T-helper 1 cell treated with Interleukin-12 subunit alpha and Interleukin-12 subunit beta and Interleukin-4 antibody, amounts not matched to agents 30 μg/mL and 1 μg/mL, for 36 hours (primary cell): ENCODE measurements at regions not wholly inside any gene's neighbourhood (a gene's known extent, or its start where the extent isn't known, plus 50 kb on each side); places are given as distances from the start of the nearest gene placed in this dataset.

ENCODE experiments used
- H3K27ac Mint-ChIP-seq: one replicate; pipeline ENCODE4 v1.8.0; 2021; ENCODE audit warnings: mild to moderate bottlenecking, mixed read lengths
- H3K27me3 Mint-ChIP-seq: one replicate; pipeline ENCODE4 v1.8.0; 2021; ENCODE audit warnings: low read depth, mixed read lengths
- H3K36me3 Mint-ChIP-seq: one replicate; pipeline ENCODE4 v1.8.0; 2021; ENCODE audit warnings: low read depth, mixed read lengths
- H3K4me1 Mint-ChIP-seq: one replicate; pipeline ENCODE4 v1.8.0; 2021; ENCODE audit warnings: low read depth, mixed read lengths
- H3K4me3 Mint-ChIP-seq: one replicate; pipeline ENCODE4 v1.8.0; 2021; ENCODE audit warnings: mild to moderate bottlenecking, moderate library complexity, mixed read lengths
- H3K9me3 Mint-ChIP-seq: one replicate; pipeline ENCODE4 v1.8.0; 2021; ENCODE audit warnings: mixed read lengths

GRCh38 chr7:13067036-13067435 is 379.6 kb downstream of the ARL4A start:
- Mint-ChIP-seq H3K4me3 (no peak overlapping the region), H3K4me1 (no peaks in the 10 kb centered on the region), H3K27me3 (peaks cover 7% of the 10 kb centered on the region), H3K27ac (no peak overlapping the region), H3K36me3 (no peaks in the 10 kb centered on the region), H3K9me3 (no peaks in the 10 kb centered on the region)

- Mint-ChIP-seq H3K36me3 (no peaks in the 10 kb centered on the region), H3K4me3 (no peak overlapping the region), H3K27ac (no peak overlapping the region), H3K4me1 (no peaks in the 10 kb centered on the region), H3K9me3 (no peaks in the 10 kb centered on the region), H3K27me3 (peaks cover 3% of the 10 kb centered on the region)
These were observed 380.6 kb downstream of the ARL4A start for GRCh38 chr7:13068032-13068431.

- Mint-ChIP-seq H3K27ac (no peak overlapping the region), H3K36me3 (no peaks in the 10 kb centered on the region), H3K4me3 (no peak overlapping the region)
These were observed 382.4 kb downstream of the ARL4A start for GRCh38 chr7:13069841-13070240.

GRCh38 chr7:13072014-13072413 is 384.6 kb downstream of the ARL4A start:
- no peak overlapping the region for H3K4me3 Mint-ChIP-seq
- peaks cover 8% of the 10 kb centered on the region for H3K27me3 Mint-ChIP-seq
- H3K4me1 Mint-ChIP-seq = no peaks in the 10 kb centered on the region
- no peak overlapping the region for H3K27ac Mint-ChIP-seq
- H3K36me3 Mint-ChIP-seq = no peaks in the 10 kb centered on the region
- H3K9me3 Mint-ChIP-seq = no peaks in the 10 kb centered on the region

More at GRCh38 chr7:13069841-13070240, 382.4 kb downstream of the ARL4A start:
- no peaks in the 10 kb centered on the region for H3K4me1 Mint-ChIP-seq
- no peaks in the 10 kb centered on the region for H3K9me3 Mint-ChIP-seq
- peaks cover 8% of the 10 kb centered on the region for H3K27me3 Mint-ChIP-seq

GRCh38 chr7:13077466-13077865 is 390.0 kb downstream of the ARL4A start:
- Mint-ChIP-seq H3K4me3 (no peak overlapping the region), H3K4me1 (no peaks in the 10 kb centered on the region), H3K27ac (no peak overlapping the region), H3K9me3 (no peaks in the 10 kb centered on the region), H3K36me3 (no peaks in the 10 kb centered on the region), H3K27me3 (peaks cover 8% of the 10 kb centered on the region)

GRCh38 chr7:13078105-13078504 is 390.7 kb downstream of the ARL4A start:
- H3K27ac Mint-ChIP-seq = no peak overlapping the region
- peaks cover 8% of the 10 kb centered on the region for H3K27me3 Mint-ChIP-seq
- no peaks in the 10 kb centered on the region for H3K9me3 Mint-ChIP-seq
- no peak overlapping the region for H3K4me3 Mint-ChIP-seq
- H3K36me3 Mint-ChIP-seq = no peaks in the 10 kb centered on the region
- no peaks in the 10 kb centered on the region for H3K4me1 Mint-ChIP-seq

GRCh38 chr7:13090959-13091358 is 403.5 kb downstream of the ARL4A start:
- H3K27me3 Mint-ChIP-seq = peaks cover 4% of the 10 kb centered on the region
- no peaks in the 10 kb centered on the region for H3K9me3 Mint-ChIP-seq
- no peaks in the 10 kb centered on the region for H3K4me1 Mint-ChIP-seq
- H3K27ac Mint-ChIP-seq = no peak overlapping the region
- no peaks in the 10 kb centered on the region for H3K36me3 Mint-ChIP-seq
- no peak overlapping the region for H3K4me3 Mint-ChIP-seq

GRCh38 chr7:13091974-13092707 is 404.7 kb downstream of the ARL4A start:
- no peaks in the 10 kb centered on the region for H3K9me3 Mint-ChIP-seq
- no peak overlapping the region for H3K4me3 Mint-ChIP-seq
- H3K27me3 Mint-ChIP-seq = peaks cover 4% of the 10 kb centered on the region
- H3K27ac Mint-ChIP-seq = no peak overlapping the region
- H3K4me1 Mint-ChIP-seq = no peaks in the 10 kb centered on the region
- no peaks in the 10 kb centered on the region for H3K36me3 Mint-ChIP-seq

GRCh38 chr7:13092708-13093005 is 405.2 kb downstream of the ARL4A start:
- Mint-ChIP-seq H3K9me3 (no peaks in the 10 kb centered on the region), H3K36me3 (no peaks in the 10 kb centered on the region), H3K4me3 (no peak overlapping the region), H3K27ac (no peak overlapping the region), H3K4me1 (no peaks in the 10 kb centered on the region), H3K27me3 (peaks cover 4% of the 10 kb centered on the region)

- no peak overlapping the region for H3K4me3 Mint-ChIP-seq
- H3K9me3 Mint-ChIP-seq = no peaks in the 10 kb centered on the region
- no peaks in the 10 kb centered on the region for H3K36me3 Mint-ChIP-seq
- peaks cover 4% of the 10 kb centered on the region for H3K27me3 Mint-ChIP-seq
- no peak overlapping the region for H3K27ac Mint-ChIP-seq
- H3K4me1 Mint-ChIP-seq = no peaks in the 10 kb centered on the region
These were observed 405.7 kb downstream of the ARL4A start for GRCh38 chr7:13093160-13093559.

- Mint-ChIP-seq H3K36me3 (no peaks in the 10 kb centered on the region), H3K9me3 (no peaks in the 10 kb centered on the region), H3K4me3 (no peak overlapping the region), H3K27ac (no peak overlapping the region), H3K4me1 (no peaks in the 10 kb centered on the region), H3K27me3 (peaks cover 9% of the 10 kb centered on the region)
These were observed 410.1 kb downstream of the ARL4A start for GRCh38 chr7:13097499-13097898.

GRCh38 chr7:13098161-13098560 is 410.7 kb downstream of the ARL4A start:
- H3K27me3 Mint-ChIP-seq = peaks cover 9% of the 10 kb centered on the region
- H3K9me3 Mint-ChIP-seq = no peaks in the 10 kb centered on the region
- no peaks in the 10 kb centered on the region for H3K4me1 Mint-ChIP-seq
- H3K36me3 Mint-ChIP-seq = no peaks in the 10 kb centered on the region
- no peak overlapping the region for H3K27ac Mint-ChIP-seq
- H3K4me3 Mint-ChIP-seq = no peak overlapping the region

- H3K9me3 Mint-ChIP-seq = no peaks in the 10 kb centered on the region
- H3K4me3 Mint-ChIP-seq = no peak overlapping the region
- H3K4me1 Mint-ChIP-seq = peaks cover 2% of the 10 kb centered on the region
- no peak overlapping the region for H3K27ac Mint-ChIP-seq
- peaks cover 9% of the 10 kb centered on the region for H3K27me3 Mint-ChIP-seq
- H3K36me3 Mint-ChIP-seq = no peaks in the 10 kb centered on the region
These were observed 411.8 kb downstream of the ARL4A start for GRCh38 chr7:13099154-13099795.

- H3K27me3 Mint-ChIP-seq = peaks cover 5% of the 10 kb centered on the region
- peaks cover 2% of the 10 kb centered on the region for H3K4me1 Mint-ChIP-seq
- no peaks in the 10 kb centered on the region for H3K36me3 Mint-ChIP-seq
- H3K4me3 Mint-ChIP-seq = no peak overlapping the region
- H3K9me3 Mint-ChIP-seq = no peaks in the 10 kb centered on the region
- no peak overlapping the region for H3K27ac Mint-ChIP-seq
These were observed 416.7 kb downstream of the ARL4A start for GRCh38 chr7:13104128-13104527.

- Mint-ChIP-seq H3K4me1 (peaks cover 2% of the 10 kb centered on the region), H3K27ac (no peak overlapping the region), H3K27me3 (peaks cover 5% of the 10 kb centered on the region), H3K9me3 (no peaks in the 10 kb centered on the region), H3K4me3 (no peak overlapping the region), H3K36me3 (no peaks in the 10 kb centered on the region)
These were observed 417.8 kb downstream of the ARL4A start for GRCh38 chr7:13105209-13105608.
